HCT116 (cell line): ENCODE measurements at regions not wholly inside any gene's neighbourhood (a gene's known extent, or its start where the extent isn't known, plus 50 kb on each side); places are given as distances from the start of the nearest gene placed in this dataset.

Experiments used
- ATAC-seq: fragments of 200-7000 bp; cut with Tn5 transposase; 2 replicates; pipeline ENCODE4 v1.9.1; 2020; ENCODE audit warnings: mild to moderate bottlenecking, moderate library complexity
- BruUV-seq: library from RNA; stranded (reverse); fragments of 400-500 nt; replicated peaks from 2 replicates; lab custom pipeline; 2021; lab: Mats Ljungman, UMichigan
- CTCF ChIA-PET: fragments of 300-600 bp; sonication (Branson Sonifier 250); formaldehyde crosslinking; loops from one replicate; lab custom pipeline; 2021; ENCODE audit warnings: antibody characterized with exemption; lab: Charles Lee
- POLR2A ChIA-PET: fragments of 300-600, 350-600 bp; sonication (Branson Sonifier 250); formaldehyde crosslinking; loops from one replicate; lab custom pipeline; 2021; ENCODE audit warnings: antibody characterized with exemption; lab: Charles Lee
- RAD21 ChIA-PET, 2 experiments: fragments of 300-600 bp; sonication (Branson Sonifier 250); formaldehyde crosslinking; loops; one replicate each; lab custom pipeline; 2023; ENCODE audit warnings: low total read pairs in 2 of 2; ENCODE audit not compliant: uncharacterized antibody in 2 of 2, unreplicated experiment in 2 of 2, low non-redundant PET in 1 of 2; lab: Charles Lee
- DNase-seq: peaks from one replicate; pipeline ENCODE4 v3.0.0-alpha.2; 2010; ENCODE audit warnings: low read depth, low spot score
- H2AFZ ChIP-seq: fragments of 200-600 bp; shearing (Covaris generic), sonication (generic); 2 replicates; pipeline ENCODE4 v1.6.1; 2017; ENCODE audit warnings: low read depth, mixed run types, mixed read lengths, antibody characterized with exemption, low read length; ENCODE audit not compliant: poor library complexity, severe bottlenecking
- H3K27ac ChIP-seq: 2 replicates; pipeline ENCODE4 v1.5.1; 2012; ENCODE audit warnings: low read depth, low read length
- H3K27me3 ChIP-seq: fragments of 200-600 bp; sonication (generic); 2 replicates; pipeline ENCODE4 v1.6.1; 2016; ENCODE audit warnings: mixed run types, low read length, mixed read lengths; ENCODE audit not compliant: insufficient read depth
- H3K36me3 ChIP-seq, 2 experiments: fragments of 200-500 bp in 1 of 2; fragments of 200-600 bp in 1 of 2; sonication (Bioruptor generic) in 1 of 2; sonication (generic) in 1 of 2; 2 replicates each; pipeline versions ENCODE4 v1.5.1 to v1.6.1; 2014 to 2016; ENCODE audit warnings: low read length in 2 of 2, inconsistent platforms in 1 of 2, mixed read lengths in 1 of 2, mixed run types in 1 of 2; ENCODE audit not compliant: insufficient read depth in 2 of 2, control insufficient read depth in 1 of 2
- H3K4me1 ChIP-seq, 2 experiments: fragments of 200-600 bp in 1 of 2; sonication (generic) in 1 of 2; 2 replicates each; pipeline versions ENCODE4 v1.5.1 to v1.6.1; 2012 to 2017; ENCODE audit warnings: low read length in 2 of 2, inconsistent platforms in 1 of 2, mild to moderate bottlenecking in 1 of 2, mixed read lengths in 1 of 2, mixed run types in 1 of 2, moderate library complexity in 1 of 2; ENCODE audit not compliant: insufficient read depth in 2 of 2, control insufficient read depth in 1 of 2
- H3K4me2 ChIP-seq: fragments of 200-600 bp; sonication (generic); 2 replicates; pipeline ENCODE4 v1.6.1; 2017; ENCODE audit warnings: mixed run types, low read length, mixed read lengths
- H3K4me3 ChIP-seq, 2 experiments: fragments of 200-600 bp in 1 of 2; sonication (generic) in 1 of 2; replicated peaks in 1 of 2; 2 replicates each; pipeline ENCODE4 v1.5.1; 2011 to 2016; ENCODE audit warnings: low read length in 2 of 2, control low read depth in 1 of 2, low read depth in 1 of 2, mild to moderate bottlenecking in 1 of 2, mixed read lengths in 1 of 2, mixed run types in 1 of 2
- H3K79me2 ChIP-seq: fragments of 200-600 bp; sonication (generic); 2 replicates; pipeline ENCODE4 v1.6.1; 2017; ENCODE audit warnings: mild to moderate bottlenecking, mixed run types, low read length, moderate library complexity, mixed read lengths; ENCODE audit not compliant: insufficient read depth
- H3K9ac ChIP-seq: fragments of 200-600 bp; sonication (generic); 2 replicates; pipeline ENCODE4 v1.6.1; 2016; ENCODE audit warnings: low read length, mixed read lengths
- H3K9me2 ChIP-seq: fragments of 200-600 bp; sonication (generic), shearing (Covaris generic); 2 replicates; pipeline ENCODE4 v1.6.1; 2017; ENCODE audit warnings: mixed run types, mild to moderate bottlenecking, moderate library complexity; ENCODE audit not compliant: insufficient read depth
- H3K9me3 ChIP-seq, 2 experiments: fragments of 200-500 bp in 1 of 2; fragments of 200-600 bp in 1 of 2; sonication (Bioruptor generic) in 1 of 2; sonication (generic) in 1 of 2; 2 replicates each; pipeline ENCODE4 v1.6.1; 2014 to 2017; ENCODE audit warnings: low read length in 2 of 2, mixed read lengths in 2 of 2, inconsistent platforms in 1 of 2, low read depth in 1 of 2, mild to moderate bottlenecking in 1 of 2, mixed run types in 1 of 2, moderate library complexity in 1 of 2; ENCODE audit not compliant: control insufficient read depth in 1 of 2, insufficient read depth in 1 of 2
- H4K20me1 ChIP-seq: fragments of 200-600 bp; sonication (generic), shearing (Covaris generic); 2 replicates; pipeline ENCODE4 v1.6.1; 2017; ENCODE audit warnings: mixed run types, mild to moderate bottlenecking, moderate library complexity; ENCODE audit not compliant: insufficient read depth
- CBX3 ChIP-seq: IDR thresholded peaks from 2 replicates; pipeline ENCODE4 v1.6.1; 2012; ENCODE audit warnings: low read depth
- CEBPB ChIP-seq: IDR thresholded peaks from 2 replicates; pipeline ENCODE4 v1.6.1; 2012; ENCODE audit warnings: low read depth
- ELF1 ChIP-seq: IDR thresholded peaks from 2 replicates; pipeline ENCODE4 v1.6.1; 2012; ENCODE audit warnings: low read depth, borderline replicate concordance
- EZH2 ChIP-seq: fragments of 200-600 bp; sonication (generic); IDR thresholded peaks from 2 replicates; pipeline ENCODE4 v1.6.1; 2017; ENCODE audit warnings: antibody characterized with exemption, mixed run types
- EZH2phosphoT487 ChIP-seq: fragments of 200-600 bp; IDR thresholded peaks from 2 replicates; pipeline ENCODE4 v1.6.1; 2018; ENCODE audit warnings: antibody characterized with exemption, borderline replicate concordance
- FOSL1 ChIP-seq: IDR thresholded peaks from 2 replicates; pipeline ENCODE4 v1.6.1; 2012; ENCODE audit warnings: low read depth
- JUND ChIP-seq: IDR thresholded peaks from 2 replicates; pipeline ENCODE4 v1.6.1; 2012
- SIN3A ChIP-seq: IDR thresholded peaks from 2 replicates; pipeline ENCODE4 v1.6.1; 2012; ENCODE audit warnings: low read depth
- TCF7L2 ChIP-seq: IDR thresholded peaks from 2 replicates; pipeline ENCODE4 v1.7.0; 2011; ENCODE audit warnings: borderline replicate concordance, inconsistent platforms; ENCODE audit not compliant: insufficient read depth, insufficient read length; ENCODE audit errors: extremely low read depth
- YY1 ChIP-seq: IDR thresholded peaks from 2 replicates; pipeline ENCODE4 v1.6.1; 2011; ENCODE audit warnings: low read length, low read depth, moderate library complexity, mild to moderate bottlenecking; ENCODE audit not compliant: insufficient replicate concordance; ENCODE audit errors: extremely low read depth
- ZNF274 ChIP-seq: fragments of 200-500 bp; sonication (Bioruptor generic); IDR thresholded peaks from 2 replicates; pipeline ENCODE4 v1.6.1; 2014; ENCODE audit warnings: mild to moderate bottlenecking, low read depth, low read length, inconsistent platforms
- intact Hi-C: fragments of 100-400 bp; cut with micrococcal nuclease; formaldehyde crosslinking; loops from 2 replicates; pipeline ENCODE4 v1.10.0; 2022
- TF ChIP-seq, protein P1 (sequence below): IDR thresholded peaks from 2 replicates; pipeline ENCODE4 v1.6.1; 2011; ENCODE audit warnings: mild to moderate bottlenecking, low read length, moderate library complexity; ENCODE audit not compliant: insufficient replicate concordance; ENCODE audit errors: extremely low read depth
- TF ChIP-seq, protein P2 (sequence below): IDR thresholded peaks from 2 replicates; pipeline ENCODE4 v1.6.1; 2012
- TF ChIP-seq, protein P3 (sequence below), 3 experiments: fragments of 200-600 bp in 1 of 3; sonication (generic) in 1 of 3; IDR thresholded peaks in 2 of 3; conservative IDR thresholded peaks in 1 of 3; 2 replicates each; pipeline ENCODE4 v1.5.1; 2012 to 2017; ENCODE audit warnings: low read depth in 2 of 3, low read length in 2 of 3, antibody characterized with exemption in 1 of 3, borderline replicate concordance in 1 of 3, control low read depth in 1 of 3, mild to moderate bottlenecking in 1 of 3, mixed read lengths in 1 of 3, mixed run types in 1 of 3, moderate library complexity in 1 of 3; ENCODE audit not compliant: insufficient read depth in 1 of 3

DNA sequence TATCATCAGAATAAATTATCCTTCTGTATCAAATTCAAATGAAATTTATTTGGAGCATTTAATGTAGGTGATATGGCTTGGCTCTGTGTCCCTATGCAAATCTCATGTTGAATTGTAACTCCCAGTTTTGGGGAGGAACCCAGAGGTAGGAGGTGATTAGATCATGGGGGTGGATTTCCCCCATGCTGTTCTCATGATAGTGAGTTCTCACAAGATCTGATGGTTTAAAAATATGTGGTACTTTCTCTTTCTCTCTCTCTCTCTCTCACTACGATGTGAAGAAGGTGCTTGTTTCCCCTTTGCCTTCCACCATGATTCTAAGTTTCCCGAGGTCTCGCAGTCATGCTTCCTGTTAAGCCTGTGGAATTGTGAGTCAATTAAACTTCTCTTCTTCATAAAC is 678.4 kb upstream of the RGMB start:
- H3K79me2 ChIP-seq = no peaks in the 10 kb centered on the region
- CTCF ChIA-PET = no interaction called here
- intact Hi-C loops = no loop called here
- H3K36me3 ChIP-seq = no peaks in the 10 kb centered on the region
- ATAC-seq = no peak
- H3K4me2 ChIP-seq = no peak overlapping the region
- H3K9me2 ChIP-seq = no peaks in the 10 kb centered on the region
- RAD21 ChIA-PET = no interaction called here
- no peaks in the 10 kb centered on the region for H3K27me3 ChIP-seq
- no peak overlapping the region for H3K27ac ChIP-seq
- POLR2A ChIA-PET = no interaction called here
- no peak overlapping the region for H3K4me3 ChIP-seq
- no peaks in the 10 kb centered on the region for H4K20me1 ChIP-seq
- no peak for TF ChIP-seq EZH2phosphoT487
- TF ChIP-seq, protein P1, sequence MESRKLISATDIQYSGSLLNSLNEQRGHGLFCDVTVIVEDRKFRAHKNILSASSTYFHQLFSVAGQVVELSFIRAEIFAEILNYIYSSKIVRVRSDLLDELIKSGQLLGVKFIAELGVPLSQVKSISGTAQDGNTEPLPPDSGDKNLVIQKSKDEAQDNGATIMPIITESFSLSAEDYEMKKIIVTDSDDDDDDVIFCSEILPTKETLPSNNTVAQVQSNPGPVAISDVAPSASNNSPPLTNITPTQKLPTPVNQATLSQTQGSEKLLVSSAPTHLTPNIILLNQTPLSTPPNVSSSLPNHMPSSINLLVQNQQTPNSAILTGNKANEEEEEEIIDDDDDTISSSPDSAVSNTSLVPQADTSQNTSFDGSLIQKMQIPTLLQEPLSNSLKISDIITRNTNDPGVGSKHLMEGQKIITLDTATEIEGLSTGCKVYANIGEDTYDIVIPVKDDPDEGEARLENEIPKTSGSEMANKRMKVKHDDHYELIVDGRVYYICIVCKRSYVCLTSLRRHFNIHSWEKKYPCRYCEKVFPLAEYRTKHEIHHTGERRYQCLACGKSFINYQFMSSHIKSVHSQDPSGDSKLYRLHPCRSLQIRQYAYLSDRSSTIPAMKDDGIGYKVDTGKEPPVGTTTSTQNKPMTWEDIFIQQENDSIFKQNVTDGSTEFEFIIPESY = no peak
- no peak for TF ChIP-seq EZH2
- no peak for TF ChIP-seq ELF1
- TF ChIP-seq CBX3 = no peak
- TF ChIP-seq FOSL1 = no peak
- TF ChIP-seq ZNF274 = no peak
- TF ChIP-seq SIN3A = no peak
- H3K4me1 ChIP-seq = no peaks in the 10 kb centered on the region
- DNase-seq = no peak
- BruUV-seq = no TSS peak
- H3K9me3 ChIP-seq = no peaks in the 10 kb centered on the region
- no peak overlapping the region for H2AFZ ChIP-seq
- H3K9ac ChIP-seq = no peak overlapping the region

DNA sequence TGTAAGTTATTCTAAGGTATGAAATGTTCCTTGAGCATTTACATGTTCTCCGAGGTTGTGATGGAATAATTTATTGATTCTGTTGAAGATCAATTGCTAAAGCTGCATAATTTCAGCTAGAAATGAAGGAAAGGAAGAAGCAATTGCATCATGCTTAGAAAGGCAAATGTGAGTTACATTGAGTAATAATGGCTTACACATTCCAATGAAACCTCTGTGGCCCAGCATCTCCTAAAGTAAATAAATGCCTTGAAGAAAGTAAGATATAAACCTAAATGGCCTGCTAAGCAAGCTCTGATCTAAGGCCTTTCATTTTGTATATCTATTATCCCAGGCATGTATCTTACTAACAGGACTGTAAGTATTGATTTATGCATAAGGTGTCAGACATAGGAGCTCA is 677.3 kb upstream of the RGMB start:
- H3K4me2 ChIP-seq = no peak overlapping the region
- ATAC-seq (no peak), DNase-seq (no peak)
- H3K79me2 ChIP-seq = no peaks in the 10 kb centered on the region
- H3K36me3 ChIP-seq = no peaks in the 10 kb centered on the region
- no peaks in the 10 kb centered on the region for H3K9me2 ChIP-seq
- H3K4me1 ChIP-seq = no peaks in the 10 kb centered on the region
- POLR2A ChIA-PET = no interaction called here
- no peaks in the 10 kb centered on the region for H3K9me3 ChIP-seq
- TF ChIP-seq JUND (no peak), CBX3 (no peak), CEBPB (no peak), YY1 (no peak), SIN3A (no peak), ZNF274 (no peak), EZH2phosphoT487 (no peak), TCF7L2 (no peak)
- TF ChIP-seq, protein P2, sequence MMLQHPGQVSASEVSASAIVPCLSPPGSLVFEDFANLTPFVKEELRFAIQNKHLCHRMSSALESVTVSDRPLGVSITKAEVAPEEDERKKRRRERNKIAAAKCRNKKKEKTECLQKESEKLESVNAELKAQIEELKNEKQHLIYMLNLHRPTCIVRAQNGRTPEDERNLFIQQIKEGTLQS = no peak
- TF ChIP-seq, protein P3, sequence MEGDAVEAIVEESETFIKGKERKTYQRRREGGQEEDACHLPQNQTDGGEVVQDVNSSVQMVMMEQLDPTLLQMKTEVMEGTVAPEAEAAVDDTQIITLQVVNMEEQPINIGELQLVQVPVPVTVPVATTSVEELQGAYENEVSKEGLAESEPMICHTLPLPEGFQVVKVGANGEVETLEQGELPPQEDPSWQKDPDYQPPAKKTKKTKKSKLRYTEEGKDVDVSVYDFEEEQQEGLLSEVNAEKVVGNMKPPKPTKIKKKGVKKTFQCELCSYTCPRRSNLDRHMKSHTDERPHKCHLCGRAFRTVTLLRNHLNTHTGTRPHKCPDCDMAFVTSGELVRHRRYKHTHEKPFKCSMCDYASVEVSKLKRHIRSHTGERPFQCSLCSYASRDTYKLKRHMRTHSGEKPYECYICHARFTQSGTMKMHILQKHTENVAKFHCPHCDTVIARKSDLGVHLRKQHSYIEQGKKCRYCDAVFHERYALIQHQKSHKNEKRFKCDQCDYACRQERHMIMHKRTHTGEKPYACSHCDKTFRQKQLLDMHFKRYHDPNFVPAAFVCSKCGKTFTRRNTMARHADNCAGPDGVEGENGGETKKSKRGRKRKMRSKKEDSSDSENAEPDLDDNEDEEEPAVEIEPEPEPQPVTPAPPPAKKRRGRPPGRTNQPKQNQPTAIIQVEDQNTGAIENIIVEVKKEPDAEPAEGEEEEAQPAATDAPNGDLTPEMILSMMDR (IDR thresholded peaks at IDR 0.05 in 2 of 3, conservative IDR thresholded peaks at IDR 0.05 in 1 of 3; ENCODE audit: borderline replicate concordance in 1 of 3, insufficient read depth in 1 of 3, low read depth in 2 of 3, low read length in 2 of 3) = no peak
- TF ChIP-seq, protein P1 = no peak
- RAD21 ChIA-PET = no interaction called here
- H3K27ac ChIP-seq = no peak overlapping the region
- H3K9ac ChIP-seq = no peak overlapping the region
- intact Hi-C loops = no loop called here
- BruUV-seq = no TSS peak
- CTCF ChIA-PET = no interaction called here
- H3K4me3 ChIP-seq = no peak overlapping the region
- H2AFZ ChIP-seq = no peak overlapping the region
- H3K27me3 ChIP-seq = no peaks in the 10 kb centered on the region
- H4K20me1 ChIP-seq = no peaks in the 10 kb centered on the region
